Dendritic cell treated with granulocyte-macrophage colony-stimulating factor and Interleukin-4, amounts not matched to agents 40 ng/mL and 50 ng/mL, for 4 days (primary cell): ENCODE measurements at regions not wholly inside any gene's neighbourhood (a gene's known extent, or its start where the extent isn't known, plus 50 kb on each side); places are given as distances from the start of the nearest gene placed in this dataset.
"Not testable (repeated sequence)": the region's sequence is repeated elsewhere in the genome, so short reads cannot be mapped to it uniquely, and the experiment has no call there.

Experiments
- H3K27ac Mint-ChIP-seq: one replicate; pipeline ENCODE4 v1.8.0; 2022; ENCODE audit warnings: mild to moderate bottlenecking, mixed read lengths
- H3K27me3 Mint-ChIP-seq: one replicate; pipeline ENCODE4 v1.8.0; 2022; ENCODE audit warnings: mild to moderate bottlenecking, mixed read lengths
- H3K36me3 Mint-ChIP-seq: one replicate; pipeline ENCODE4 v1.8.0; 2022; ENCODE audit warnings: low read depth, mixed read lengths
- H3K4me1 Mint-ChIP-seq: one replicate; pipeline ENCODE4 v1.8.0; 2022; ENCODE audit warnings: low read depth, mixed read lengths
- H3K4me3 Mint-ChIP-seq: one replicate; pipeline ENCODE4 v1.8.0; 2022; ENCODE audit warnings: mild to moderate bottlenecking, moderate library complexity, mixed read lengths
- H3K9me3 Mint-ChIP-seq: one replicate; pipeline ENCODE4 v1.8.0; 2022; ENCODE audit warnings: mixed read lengths
- intact Hi-C: fragments of 100-400 bp; cut with micrococcal nuclease; formaldehyde crosslinking; loops from one replicate; pipeline ENCODE4 v1.15.0; 2022

DNA sequence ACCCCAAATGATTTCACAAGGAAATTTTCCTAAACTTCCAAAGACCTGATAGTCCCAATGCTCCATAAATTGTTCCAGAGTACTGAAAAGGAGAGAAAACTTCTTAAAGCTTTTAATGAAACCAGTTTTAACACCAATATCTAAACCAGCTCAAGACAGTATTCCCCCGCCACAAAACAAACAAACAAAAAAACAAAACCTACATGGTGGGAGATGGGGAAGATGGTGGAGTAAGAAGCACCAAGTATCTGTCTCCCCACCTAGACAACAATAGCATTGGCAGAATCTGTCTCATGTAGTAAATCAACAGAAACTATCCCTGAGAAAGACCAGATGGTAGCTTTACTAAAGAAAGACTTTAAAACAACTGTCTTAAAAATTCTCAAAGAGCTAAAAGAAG is 88.7 kb upstream of the CCT8L2 start:
- H3K4me1 Mint-ChIP-seq, H3K27ac Mint-ChIP-seq, H3K36me3 Mint-ChIP-seq, H3K9me3 Mint-ChIP-seq, H3K4me3 Mint-ChIP-seq, intact Hi-C loops: not testable (repeated sequence)
- H3K27me3 Mint-ChIP-seq: peaks cover 11% of the 10 kb centered on the region

- H3K27me3 Mint-ChIP-seq, H3K4me1 Mint-ChIP-seq, intact Hi-C loops, H3K9me3 Mint-ChIP-seq, H3K27ac Mint-ChIP-seq, H3K4me3 Mint-ChIP-seq, H3K36me3 Mint-ChIP-seq: not testable (repeated sequence)
These were observed 87.7 kb upstream of the CCT8L2 start for GRCh38 chr22:16680209-16680899.

DNA sequence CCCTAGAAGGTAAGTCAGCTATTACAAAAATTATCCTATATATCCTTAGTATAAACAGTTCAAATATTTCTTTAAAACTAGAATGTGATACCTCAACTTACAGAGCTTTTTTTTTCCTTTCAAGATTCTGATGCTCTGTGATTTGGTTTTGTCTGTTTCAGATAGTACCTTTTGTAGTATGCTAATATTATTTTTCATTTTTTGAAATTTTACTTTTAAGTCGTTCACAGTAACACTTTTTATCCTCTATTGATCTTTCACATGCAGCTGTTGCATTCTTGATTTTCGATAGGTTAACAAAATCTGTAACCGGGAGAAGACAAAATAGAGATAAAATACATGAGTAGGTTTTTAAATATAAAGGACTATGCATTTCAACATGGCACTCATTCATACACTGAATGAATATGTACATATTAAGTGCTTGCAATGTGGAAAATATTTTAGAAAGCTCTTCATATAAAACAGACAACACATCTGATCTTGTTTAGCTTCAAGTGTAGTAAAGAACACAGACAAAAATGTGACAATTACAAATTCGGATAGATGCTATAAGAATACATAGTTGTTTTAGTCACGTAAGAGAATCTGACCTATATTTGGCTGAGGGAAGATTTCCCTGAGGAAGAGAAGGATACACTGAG is 86.7 kb upstream of the CCT8L2 start:
- H3K27me3 Mint-ChIP-seq, H3K4me3 Mint-ChIP-seq, H3K36me3 Mint-ChIP-seq, intact Hi-C loops, H3K27ac Mint-ChIP-seq, H3K9me3 Mint-ChIP-seq, H3K4me1 Mint-ChIP-seq: not testable (repeated sequence)

DNA sequence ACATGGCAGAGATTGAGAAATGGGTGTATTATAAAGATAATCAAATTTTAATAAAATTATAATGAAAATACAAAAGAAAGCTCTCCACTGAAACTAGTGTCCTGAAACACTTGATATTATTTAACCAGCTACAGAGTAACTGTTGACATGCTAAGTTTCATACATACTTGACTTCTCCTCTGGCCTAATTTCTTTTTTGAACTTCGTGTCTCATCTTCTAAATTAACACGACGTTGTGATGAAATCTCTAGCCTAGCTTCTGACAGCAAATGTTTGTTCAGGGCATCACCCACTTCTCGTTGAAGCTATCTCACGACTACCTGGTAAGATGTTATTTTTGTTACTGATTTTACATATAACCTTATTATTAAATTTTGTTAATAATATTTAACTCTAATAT is 80.8 kb upstream of the CCT8L2 start:
- intact Hi-C loops, H3K4me3 Mint-ChIP-seq, H3K4me1 Mint-ChIP-seq, H3K27me3 Mint-ChIP-seq, H3K9me3 Mint-ChIP-seq, H3K36me3 Mint-ChIP-seq, H3K27ac Mint-ChIP-seq: not testable (repeated sequence)

- H3K36me3 Mint-ChIP-seq, H3K4me1 Mint-ChIP-seq, H3K27me3 Mint-ChIP-seq, intact Hi-C loops, H3K27ac Mint-ChIP-seq, H3K4me3 Mint-ChIP-seq: not testable (repeated sequence)
- H3K9me3 Mint-ChIP-seq: peaks cover 28% of the 10 kb centered on the region
These were observed 73.0 kb upstream of the CCT8L2 start for GRCh38 chr22:16665610-16666009.

DNA sequence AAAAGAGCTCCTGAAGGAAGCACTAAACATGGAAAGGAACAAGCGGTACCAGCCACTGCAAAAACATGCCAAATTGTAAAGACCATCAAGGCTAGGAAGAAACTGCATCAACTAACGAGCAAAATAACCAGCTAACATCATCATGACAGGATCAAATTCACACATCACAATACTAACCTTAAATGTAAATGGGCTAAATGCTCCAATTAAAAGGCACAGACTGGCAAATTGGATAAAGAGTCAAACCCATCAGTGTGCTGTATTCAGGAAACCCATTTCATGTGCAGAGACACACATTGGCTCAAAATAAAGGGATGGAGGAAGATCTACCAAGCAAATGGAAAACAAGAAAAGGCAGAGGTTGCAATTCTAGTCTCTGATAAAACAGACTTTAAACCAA is 69.7 kb upstream of the CCT8L2 start:
- H3K9me3 Mint-ChIP-seq: peaks cover 32% of the 10 kb centered on the region
- intact Hi-C loops, H3K4me1 Mint-ChIP-seq, H3K27me3 Mint-ChIP-seq, H3K36me3 Mint-ChIP-seq, H3K27ac Mint-ChIP-seq, H3K4me3 Mint-ChIP-seq: not testable (repeated sequence)

DNA sequence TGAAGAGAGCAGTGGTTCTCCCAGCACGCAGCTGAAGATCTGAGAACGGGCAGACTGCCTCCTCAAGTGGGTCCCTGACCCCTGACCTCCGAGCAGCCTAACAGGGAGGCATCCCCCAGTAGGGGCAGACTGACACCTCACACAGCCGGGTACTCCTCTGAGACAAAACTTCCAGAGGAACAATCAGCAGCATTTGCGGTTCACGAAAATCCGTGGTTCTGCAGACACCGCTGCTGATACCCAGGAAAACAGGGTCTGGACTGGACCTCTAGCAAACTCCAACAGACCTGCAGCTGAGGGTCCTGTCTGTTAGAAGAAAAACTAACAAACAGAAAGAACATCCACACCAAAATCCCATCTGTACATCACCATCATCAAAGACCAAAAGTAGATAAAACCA is 68.4 kb upstream of the CCT8L2 start:
- intact Hi-C loops, H3K4me1 Mint-ChIP-seq, H3K27ac Mint-ChIP-seq, H3K36me3 Mint-ChIP-seq, H3K27me3 Mint-ChIP-seq, H3K4me3 Mint-ChIP-seq: not testable (repeated sequence)
- peaks cover 32% of the 10 kb centered on the region for H3K9me3 Mint-ChIP-seq

DNA sequence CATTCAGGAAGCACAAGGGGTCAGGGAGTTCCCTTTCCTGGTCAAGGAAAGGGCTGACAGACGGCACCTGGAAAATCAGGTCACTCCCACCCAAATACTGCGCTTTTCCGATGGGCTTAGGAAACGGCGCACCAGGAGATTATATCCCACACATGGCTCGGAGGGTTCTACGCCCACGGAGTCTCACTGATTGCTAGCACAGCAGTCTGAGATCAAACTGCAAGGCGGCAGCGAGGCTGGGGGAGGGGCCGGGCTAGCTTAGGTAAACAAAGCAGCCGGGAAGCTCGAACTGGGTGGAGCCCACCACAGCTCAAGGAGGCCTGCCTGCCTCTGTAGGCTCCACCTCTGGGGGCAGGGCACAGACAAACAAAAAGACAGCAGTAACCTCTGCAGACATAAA is 68.0 kb upstream of the CCT8L2 start:
- H3K4me1 Mint-ChIP-seq, H3K4me3 Mint-ChIP-seq, intact Hi-C loops, H3K27me3 Mint-ChIP-seq, H3K27ac Mint-ChIP-seq, H3K36me3 Mint-ChIP-seq: not testable (repeated sequence)
- H3K9me3 Mint-ChIP-seq: peaks cover 32% of the 10 kb centered on the region

- H3K27ac Mint-ChIP-seq, intact Hi-C loops, H3K4me1 Mint-ChIP-seq, H3K4me3 Mint-ChIP-seq, H3K27me3 Mint-ChIP-seq, H3K36me3 Mint-ChIP-seq: not testable (repeated sequence)
- peaks cover 32% of the 10 kb centered on the region for H3K9me3 Mint-ChIP-seq
These were observed 66.7 kb upstream of the CCT8L2 start for GRCh38 chr22:16659273-16659834.

DNA sequence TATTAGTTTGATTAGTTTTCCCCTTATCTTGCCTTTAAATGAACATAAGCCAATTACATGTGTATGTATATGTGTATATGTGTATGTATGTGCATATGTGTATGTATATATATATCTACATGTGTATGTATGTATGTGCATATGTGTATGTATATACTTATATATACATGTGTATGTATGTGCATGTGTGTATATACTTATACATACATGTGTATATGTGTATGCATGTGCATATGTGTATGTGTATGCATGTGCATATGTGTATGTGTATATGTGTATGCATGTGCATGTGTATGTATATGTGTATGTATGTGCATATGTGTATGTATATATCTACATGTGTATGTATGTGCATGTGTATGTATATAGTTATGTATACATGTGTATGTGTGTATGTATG is 65.5 kb upstream of the CCT8L2 start:
- peaks cover 3% of the 10 kb centered on the region for H3K27me3 Mint-ChIP-seq
- no peaks in the 10 kb centered on the region for H3K4me1 Mint-ChIP-seq
- no peak overlapping the region for H3K4me3 Mint-ChIP-seq
- H3K36me3 Mint-ChIP-seq: no peaks in the 10 kb centered on the region
- intact Hi-C loops: no loop called here
- no peak overlapping the region for H3K27ac Mint-ChIP-seq
- peaks cover 28% of the 10 kb centered on the region for H3K9me3 Mint-ChIP-seq

DNA sequence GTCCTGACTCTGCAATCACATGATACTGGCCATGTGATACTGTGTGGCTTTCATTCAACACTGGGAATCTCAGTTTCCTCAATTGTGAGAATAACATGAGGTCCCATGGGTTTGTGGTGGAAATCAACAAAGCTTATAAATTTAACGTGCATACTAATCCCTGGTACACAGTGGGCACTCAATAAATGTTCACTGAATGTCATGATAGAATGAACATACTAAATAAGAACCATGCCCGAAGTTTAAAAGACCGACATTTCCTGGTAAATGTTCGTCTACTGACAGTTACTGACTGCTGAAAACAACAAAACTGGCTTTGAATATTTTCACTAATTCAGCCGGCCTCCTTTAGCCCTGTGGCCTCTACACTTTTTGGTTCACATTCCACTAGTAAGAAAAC is 62.3 kb upstream of the CCT8L2 start:
- peaks cover 28% of the 10 kb centered on the region for H3K9me3 Mint-ChIP-seq
- intact Hi-C loops: no loop called here
- H3K27ac Mint-ChIP-seq: no peak overlapping the region
- no peaks in the 10 kb centered on the region for H3K4me1 Mint-ChIP-seq
- H3K4me3 Mint-ChIP-seq: no peak overlapping the region
- peaks cover 12% of the 10 kb centered on the region for H3K36me3 Mint-ChIP-seq
- no peaks in the 10 kb centered on the region for H3K27me3 Mint-ChIP-seq

DNA sequence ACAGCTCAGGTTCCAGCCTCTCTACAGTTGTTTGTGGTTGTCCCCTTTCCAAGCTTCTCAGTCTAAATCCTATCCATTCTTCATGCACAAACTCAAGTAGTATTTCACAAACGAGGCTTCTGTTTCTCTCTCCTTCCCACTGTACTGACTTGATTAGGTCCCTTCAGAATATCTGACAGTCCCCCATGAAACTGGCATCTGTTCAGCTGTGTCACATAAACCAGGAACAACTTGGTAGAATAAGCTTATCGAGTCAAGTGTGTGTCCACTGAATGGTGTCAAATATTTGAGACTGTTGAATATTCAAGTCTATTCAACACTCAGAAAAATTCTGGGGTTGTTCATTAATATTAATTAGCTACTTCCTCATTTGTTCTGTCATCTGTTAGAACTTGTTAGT is 61.7 kb upstream of the CCT8L2 start:
- Mint-ChIP-seq H3K9me3 (peaks cover 34% of the 10 kb centered on the region), H3K36me3 (peaks cover 17% of the 10 kb centered on the region)
- H3K4me1 Mint-ChIP-seq, H3K27ac Mint-ChIP-seq, H3K27me3 Mint-ChIP-seq, H3K4me3 Mint-ChIP-seq, intact Hi-C loops: not testable (repeated sequence)

GRCh38 chr22:16653222-16653621 is 60.6 kb upstream of the CCT8L2 start:
- Mint-ChIP-seq H3K36me3 (peaks cover 28% of the 10 kb centered on the region), H3K9me3 (peaks cover 41% of the 10 kb centered on the region)
- H3K4me1 Mint-ChIP-seq, H3K27ac Mint-ChIP-seq, H3K4me3 Mint-ChIP-seq, H3K27me3 Mint-ChIP-seq, intact Hi-C loops: not testable (repeated sequence)

DNA sequence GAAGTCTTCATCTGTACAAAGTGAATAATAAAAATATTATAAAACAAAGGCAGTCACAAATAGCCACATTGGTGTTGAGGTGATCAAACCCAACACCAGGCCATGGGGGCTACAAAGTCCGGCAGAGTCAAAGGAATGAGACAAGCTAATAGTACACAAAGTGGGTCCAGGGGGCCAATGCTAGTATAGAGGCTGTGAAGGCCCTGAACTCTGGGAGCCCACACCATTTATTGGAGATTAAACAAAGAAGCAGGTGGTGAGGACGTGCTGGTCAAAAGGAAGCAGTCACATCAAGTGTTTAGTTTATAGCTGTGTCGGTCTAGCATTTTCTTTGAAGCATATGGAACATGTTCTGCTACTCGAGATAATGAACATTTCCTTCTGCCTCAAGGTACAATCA is 58.6 kb upstream of the CCT8L2 start:
- peaks cover 41% of the 10 kb centered on the region for H3K9me3 Mint-ChIP-seq
- no peak overlapping the region for H3K27ac Mint-ChIP-seq
- H3K4me1 Mint-ChIP-seq: no peaks in the 10 kb centered on the region
- no peaks in the 10 kb centered on the region for H3K27me3 Mint-ChIP-seq
- intact Hi-C loops: no loop called here
- peaks cover 28% of the 10 kb centered on the region for H3K36me3 Mint-ChIP-seq
- no peak overlapping the region for H3K4me3 Mint-ChIP-seq
